ENCODE measurements at regions not wholly inside any gene's neighbourhood (a gene's known extent, or its start where the extent isn't known, plus 50 kb on each side); places are given as distances from the start of the nearest gene placed in this dataset.

DNA sequence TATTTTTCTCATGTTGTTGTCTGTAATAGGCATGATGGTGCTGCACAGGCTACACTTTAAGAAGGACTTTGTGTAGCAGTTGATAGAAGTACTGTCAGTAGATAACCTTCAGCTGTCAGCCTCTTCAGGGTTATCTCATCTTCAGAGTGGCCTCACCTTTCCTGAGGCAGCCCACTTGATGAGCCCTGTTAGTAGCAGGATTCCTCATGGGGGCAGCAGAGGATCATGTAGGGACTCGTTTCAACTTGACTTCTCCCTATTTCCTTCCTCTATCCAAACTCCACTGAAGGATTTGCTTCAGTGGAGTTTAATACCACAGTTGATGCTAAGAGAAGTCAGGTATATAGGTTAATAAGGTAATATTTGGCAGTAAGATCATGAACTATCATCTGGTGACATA is 530.3 kb upstream of the FSIP2 start:
- TF ChIP-seq, protein P1, sequence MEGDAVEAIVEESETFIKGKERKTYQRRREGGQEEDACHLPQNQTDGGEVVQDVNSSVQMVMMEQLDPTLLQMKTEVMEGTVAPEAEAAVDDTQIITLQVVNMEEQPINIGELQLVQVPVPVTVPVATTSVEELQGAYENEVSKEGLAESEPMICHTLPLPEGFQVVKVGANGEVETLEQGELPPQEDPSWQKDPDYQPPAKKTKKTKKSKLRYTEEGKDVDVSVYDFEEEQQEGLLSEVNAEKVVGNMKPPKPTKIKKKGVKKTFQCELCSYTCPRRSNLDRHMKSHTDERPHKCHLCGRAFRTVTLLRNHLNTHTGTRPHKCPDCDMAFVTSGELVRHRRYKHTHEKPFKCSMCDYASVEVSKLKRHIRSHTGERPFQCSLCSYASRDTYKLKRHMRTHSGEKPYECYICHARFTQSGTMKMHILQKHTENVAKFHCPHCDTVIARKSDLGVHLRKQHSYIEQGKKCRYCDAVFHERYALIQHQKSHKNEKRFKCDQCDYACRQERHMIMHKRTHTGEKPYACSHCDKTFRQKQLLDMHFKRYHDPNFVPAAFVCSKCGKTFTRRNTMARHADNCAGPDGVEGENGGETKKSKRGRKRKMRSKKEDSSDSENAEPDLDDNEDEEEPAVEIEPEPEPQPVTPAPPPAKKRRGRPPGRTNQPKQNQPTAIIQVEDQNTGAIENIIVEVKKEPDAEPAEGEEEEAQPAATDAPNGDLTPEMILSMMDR (IDR thresholded peaks at IDR 0.05; ENCODE audit: insufficient read depth, low read length, severe bottlenecking): peak; percentile 44
- peak; percentile 49 for DNase-seq (ENCODE audit: low read depth)
- no peaks in the 10 kb centered on the region for H3K27me3 ChIP-seq (ENCODE audit: control insufficient read depth, insufficient read depth, low read length)
- FAIRE-seq: no peak
- H3K36me3 ChIP-seq (ENCODE audit: control insufficient read depth, insufficient read depth, low read length): no peaks in the 10 kb centered on the region
- no peak overlapping the region for H3K4me3 ChIP-seq (ENCODE audit: low read depth, low read length)

- no peak for FAIRE-seq
These were observed 523.1 kb upstream of the FSIP2 start for GRCh38 chr2:185215497-185215896.

GRCh38 chr2:185219981-185220380 is 518.6 kb upstream of the FSIP2 start:
- TF ChIP-seq, protein P1 (IDR thresholded peaks at IDR 0.05; ENCODE audit: insufficient read depth, low read length, severe bottlenecking): no peak
- peak; percentile 15 for DNase-seq (ENCODE audit: low read depth)
- Histone ChIP-seq H3K27me3 (ENCODE audit: control insufficient read depth, insufficient read depth, low read length) (no peaks in the 10 kb centered on the region), H3K36me3 (ENCODE audit: control insufficient read depth, insufficient read depth, low read length) (no peaks in the 10 kb centered on the region), H3K4me3 (ENCODE audit: low read depth, low read length) (no peak overlapping the region)
- FAIRE-seq: no peak

More at GRCh38 chr2:185215497-185215896, 523.1 kb upstream of the FSIP2 start:
- Histone ChIP-seq H3K4me3 (ENCODE audit: low read depth, low read length) (no peak overlapping the region), H3K27me3 (ENCODE audit: control insufficient read depth, insufficient read depth, low read length) (no peaks in the 10 kb centered on the region), H3K36me3 (ENCODE audit: control insufficient read depth, insufficient read depth, low read length) (no peaks in the 10 kb centered on the region)
- TF ChIP-seq, protein P1 (IDR thresholded peaks at IDR 0.05; ENCODE audit: insufficient read depth, low read length, severe bottlenecking): no peak
- no peak for DNase-seq (ENCODE audit: low read depth)

GRCh38 chr2:185222311-185222710 is 516.3 kb upstream of the FSIP2 start:
- FAIRE-seq (no peak), DNase-seq (ENCODE audit: low read depth) (peak; percentile 9)
- TF ChIP-seq, protein P1 (IDR thresholded peaks at IDR 0.05; ENCODE audit: insufficient read depth, low read length, severe bottlenecking): no peak
- H3K4me3 ChIP-seq (ENCODE audit: low read depth, low read length): no peak overlapping the region
- no peaks in the 10 kb centered on the region for H3K36me3 ChIP-seq (ENCODE audit: control insufficient read depth, insufficient read depth, low read length)
- no peaks in the 10 kb centered on the region for H3K27me3 ChIP-seq (ENCODE audit: control insufficient read depth, insufficient read depth, low read length)

DNA sequence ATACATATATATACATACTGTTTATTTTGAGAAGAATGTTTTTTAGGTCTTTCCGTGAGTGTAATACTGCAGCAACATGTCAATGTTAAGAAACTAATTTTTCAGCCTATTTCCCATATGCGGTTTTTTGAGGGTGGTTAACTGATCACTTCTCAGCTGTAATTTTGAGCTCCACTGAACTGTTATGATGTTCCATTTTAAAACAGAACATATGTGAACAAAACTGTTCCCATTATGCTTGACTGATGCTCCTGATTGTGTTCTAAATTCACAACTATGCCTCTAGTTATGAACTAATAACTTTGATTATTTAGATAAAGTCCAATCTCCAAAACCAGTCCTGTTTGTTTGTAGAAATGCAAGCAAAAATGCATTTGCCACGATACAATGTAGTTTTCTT is 511.2 kb upstream of the FSIP2 start:
- no peak for DNase-seq (ENCODE audit: low read depth)
- FAIRE-seq: no peak
- H3K4me3 ChIP-seq (ENCODE audit: low read depth, low read length): no peak overlapping the region
- TF ChIP-seq, protein P1 (IDR thresholded peaks at IDR 0.05; ENCODE audit: insufficient read depth, low read length, severe bottlenecking): no peak
- no peaks in the 10 kb centered on the region for H3K36me3 ChIP-seq (ENCODE audit: control insufficient read depth, insufficient read depth, low read length)
- H3K27me3 ChIP-seq (ENCODE audit: control insufficient read depth, insufficient read depth, low read length): no peaks in the 10 kb centered on the region

DNA sequence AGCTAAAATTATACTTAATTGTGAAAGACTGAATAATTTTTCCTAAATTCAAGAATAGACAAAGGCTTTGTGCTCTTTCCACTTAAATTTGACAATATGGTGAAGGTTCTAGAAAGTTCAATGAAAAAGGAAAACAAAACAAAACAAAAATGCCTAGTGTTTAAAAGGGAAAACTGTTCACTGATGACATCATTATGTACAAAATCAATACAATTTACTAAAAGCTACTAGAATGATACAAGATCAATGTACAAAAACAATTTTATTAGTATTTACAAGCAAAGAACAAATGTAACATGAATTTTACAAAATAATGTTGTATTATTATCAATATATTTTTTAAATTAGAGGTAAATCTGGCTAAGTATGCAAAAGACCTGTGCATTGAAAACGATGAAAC is 499.1 kb upstream of the FSIP2 start:
- DNase-seq (ENCODE audit: low read depth) (no peak), FAIRE-seq (no peak)
- Histone ChIP-seq H3K27me3 (ENCODE audit: control insufficient read depth, insufficient read depth, low read length) (no peaks in the 10 kb centered on the region), H3K4me3 (ENCODE audit: low read depth, low read length) (no peak overlapping the region), H3K36me3 (ENCODE audit: control insufficient read depth, insufficient read depth, low read length) (no peaks in the 10 kb centered on the region)
- TF ChIP-seq, protein P1 (IDR thresholded peaks at IDR 0.05; ENCODE audit: insufficient read depth, low read length, severe bottlenecking): no peak

Measured in bronchial epithelial cell (primary cell).